Loucy (cell line): ENCODE measurements at regions not wholly inside any gene's neighbourhood (a gene's known extent, or its start where the extent isn't known, plus 50 kb on each side); places are given as distances from the start of the nearest gene placed in this dataset.
"Not testable (repeated sequence)": the region's sequence is repeated elsewhere in the genome, so short reads cannot be mapped to it uniquely, and the experiment has no call there.

ENCODE experiments used
- H2AFZ ChIP-seq: fragments of 200-600 bp; sonication (generic); 2 replicates; pipeline ENCODE4 v1.6.0; 2016; ENCODE audit warnings: antibody characterized with exemption, mild to moderate bottlenecking, low read length, moderate library complexity
- H3F3A ChIP-seq: fragments of 200-600 bp; 2 replicates; pipeline ENCODE4 v1.6.0; 2016; ENCODE audit warnings: antibody characterized with exemption, low read depth, mild to moderate bottlenecking
- H3K27me3 ChIP-seq: fragments of 200-600 bp; sonication (generic); 2 replicates; pipeline ENCODE4 v1.6.1; 2014; ENCODE audit warnings: low read length, mild to moderate bottlenecking; ENCODE audit not compliant: insufficient read depth, poor library complexity, severe bottlenecking
- H3K36me3 ChIP-seq: fragments of 200-600 bp; sonication (generic); 2 replicates; pipeline ENCODE4 v1.6.1; 2016; ENCODE audit warnings: low read length; ENCODE audit not compliant: insufficient read depth
- H3K4me1 ChIP-seq: fragments of 200-600 bp; sonication (generic); 2 replicates; pipeline ENCODE4 v1.5.1; 2014; ENCODE audit warnings: low read length, mild to moderate bottlenecking; ENCODE audit not compliant: insufficient read depth, poor library complexity, severe bottlenecking
- H3K4me2 ChIP-seq: fragments of 200-600 bp; sonication (generic); 2 replicates; pipeline ENCODE4 v1.6.0; 2014; ENCODE audit warnings: antibody characterized with exemption, low read length, low read depth, mild to moderate bottlenecking; ENCODE audit not compliant: poor library complexity, severe bottlenecking
- H3K4me3 ChIP-seq: fragments of 200-600 bp; sonication (generic); 2 replicates; pipeline ENCODE4 v1.5.1; 2014; ENCODE audit warnings: low read length, mild to moderate bottlenecking, mixed read lengths; ENCODE audit not compliant: poor library complexity, severe bottlenecking
- H3K79me2 ChIP-seq: fragments of 200-600 bp; sonication (generic); 2 replicates; pipeline ENCODE4 v1.6.1; 2014; ENCODE audit warnings: low read length; ENCODE audit not compliant: insufficient read depth
- H3K9ac ChIP-seq: fragments of 200-600 bp; sonication (generic); 2 replicates; pipeline ENCODE4 v1.6.0; 2014; ENCODE audit warnings: mild to moderate bottlenecking, low read depth, low read length, moderate library complexity; ENCODE audit not compliant: poor library complexity, severe bottlenecking
- H3K9me2 ChIP-seq: fragments of 200-600 bp; sonication (generic); replicated peaks from 2 replicates; pipeline ENCODE4 v1.6.1; 2016; ENCODE audit warnings: low read depth, low read length, mixed read lengths
- H3K9me3 ChIP-seq: fragments of 200-600 bp; sonication (generic); 2 replicates; pipeline ENCODE4 v1.6.1; 2014; ENCODE audit warnings: mild to moderate bottlenecking, antibody characterized with exemption, low read length, low read depth; ENCODE audit not compliant: insufficient read depth
- H4K20me1 ChIP-seq: fragments of 200-600 bp; sonication (generic); 2 replicates; pipeline ENCODE4 v1.6.0; 2014; ENCODE audit warnings: antibody characterized with exemption, low read length, mild to moderate bottlenecking; ENCODE audit not compliant: insufficient read depth, poor library complexity, severe bottlenecking
- CTCF ChIP-seq: fragments of 200-600 bp; sonication (generic); conservative IDR thresholded peaks from 2 replicates; pipeline ENCODE4 v1.5.1; 2014; ENCODE audit warnings: mild to moderate bottlenecking, antibody characterized with exemption, low read length
- EZH2phosphoT487 ChIP-seq: fragments of 200-600 bp; IDR thresholded peaks from 2 replicates; pipeline ENCODE4 v1.6.1; 2018; ENCODE audit warnings: antibody characterized with exemption, mild to moderate bottlenecking, moderate library complexity, borderline replicate concordance

- Histone ChIP-seq H2AFZ (no peak overlapping the region), H3K79me2 (no peaks in the 10 kb centered on the region), H3K9ac (no peak overlapping the region), H3K36me3 (no peaks in the 10 kb centered on the region), H3K4me3 (no peak overlapping the region), H3K27me3 (no peaks in the 10 kb centered on the region), H3K4me1 (no peaks in the 10 kb centered on the region), H3K9me2 (no peaks in the 10 kb centered on the region), H3K9me3 (no peaks in the 10 kb centered on the region), H4K20me1 (no peaks in the 10 kb centered on the region), H3F3A (no peaks in the 10 kb centered on the region), H3K4me2 (no peak overlapping the region)
- TF ChIP-seq CTCF = no peak
- no peak for TF ChIP-seq EZH2phosphoT487
Observed at GRCh38 chr2:238616681-238617080, 190.0 kb downstream of the ASB1 start.

DNA sequence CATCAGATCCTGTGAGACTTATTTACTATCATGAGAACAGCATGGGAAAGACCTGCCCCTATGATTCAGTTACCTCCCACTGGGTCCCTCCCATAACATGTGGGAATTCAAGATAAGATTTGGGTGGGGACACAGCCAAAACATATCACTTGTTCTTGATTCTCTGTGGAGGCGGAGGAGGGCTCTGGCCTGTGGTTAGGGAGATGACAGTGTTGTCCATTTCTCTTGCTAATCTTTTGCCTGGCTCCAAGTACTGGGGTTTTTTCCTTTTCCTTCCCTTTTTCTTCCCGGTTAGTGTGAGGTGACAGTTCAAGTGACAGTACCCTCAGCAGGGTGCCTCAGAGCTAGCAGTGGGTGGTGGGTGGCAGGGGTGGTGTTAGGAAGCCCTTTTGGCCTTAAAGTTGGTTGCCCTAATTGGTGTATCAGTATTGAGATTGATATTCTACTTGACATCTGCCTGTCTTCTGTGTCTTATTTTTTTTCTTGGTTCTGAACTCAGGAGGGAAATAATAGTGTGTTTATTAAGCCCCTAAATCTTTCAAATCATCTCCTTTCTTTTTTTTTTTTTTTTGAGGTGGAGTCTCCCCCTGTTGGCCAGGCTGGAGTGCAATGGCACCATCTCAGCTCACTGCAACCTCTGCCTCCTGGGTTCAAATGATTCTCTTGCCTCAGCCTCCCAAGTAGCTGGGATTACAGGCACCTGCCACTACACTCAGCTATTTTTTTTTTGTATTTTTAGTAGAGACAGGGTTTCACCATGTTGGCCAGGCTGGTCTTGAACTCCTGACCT is 192.0 kb downstream of the ASB1 start:
- H2AFZ ChIP-seq = not testable (repeated sequence)

GRCh38 chr2:238627899-238628298 is 201.2 kb downstream of the ASB1 start:
- no peak for TF ChIP-seq EZH2phosphoT487
- no peak for TF ChIP-seq CTCF
- H3K4me3 ChIP-seq = no peak overlapping the region
- H3K36me3 ChIP-seq = no peaks in the 10 kb centered on the region
- no peaks in the 10 kb centered on the region for H3F3A ChIP-seq
- no peaks in the 10 kb centered on the region for H3K9me2 ChIP-seq
- no peaks in the 10 kb centered on the region for H3K27me3 ChIP-seq
- H4K20me1 ChIP-seq = no peaks in the 10 kb centered on the region
- H3K9me3 ChIP-seq = no peaks in the 10 kb centered on the region; the same call in 1 of the 2 replicates
- H3K4me1 ChIP-seq = no peaks in the 10 kb centered on the region
- no peaks in the 10 kb centered on the region for H3K79me2 ChIP-seq
- H3K4me2 ChIP-seq = no peak overlapping the region
- no peak overlapping the region for H2AFZ ChIP-seq
- no peak overlapping the region for H3K9ac ChIP-seq

More for the DNA sequence above, 192.0 kb downstream of the ASB1 start:
- not testable (repeated sequence) for H3K36me3 ChIP-seq, H3F3A ChIP-seq, H3K9me3 ChIP-seq, H3K4me3 ChIP-seq, H3K9ac ChIP-seq, H3K4me1 ChIP-seq, H4K20me1 ChIP-seq, H3K9me2 ChIP-seq, H3K27me3 ChIP-seq, H3K4me2 ChIP-seq, H3K79me2 ChIP-seq
- TF ChIP-seq CTCF = peak; percentile 45; the same call in 1 of the 2 replicates
